ENCODE measurements at regions not wholly inside any gene's neighbourhood (a gene's known extent, or its start where the extent isn't known, plus 50 kb on each side); places are given as distances from the start of the nearest gene placed in this dataset.

DNA sequence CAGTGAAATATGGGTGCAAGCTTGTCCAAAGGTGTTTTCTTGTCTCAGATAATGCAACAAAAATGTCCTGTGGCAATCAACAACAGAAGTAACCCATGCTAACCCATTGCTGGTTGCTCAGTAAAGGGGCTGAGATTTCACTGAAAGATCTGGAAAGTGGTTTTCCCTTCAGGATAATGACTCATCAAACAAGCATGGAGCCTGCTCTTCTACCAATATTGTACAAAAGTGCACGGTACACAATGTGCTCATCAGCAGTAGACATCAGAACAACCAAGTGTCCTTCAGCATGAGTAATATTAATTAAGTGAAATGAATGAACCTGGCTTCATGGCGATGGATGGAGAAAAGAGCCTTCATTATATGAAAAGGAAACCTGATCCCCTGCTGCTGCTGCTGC is 287.1 kb upstream of the NEBL start (continued):
- TF ChIP-seq, protein P1, sequence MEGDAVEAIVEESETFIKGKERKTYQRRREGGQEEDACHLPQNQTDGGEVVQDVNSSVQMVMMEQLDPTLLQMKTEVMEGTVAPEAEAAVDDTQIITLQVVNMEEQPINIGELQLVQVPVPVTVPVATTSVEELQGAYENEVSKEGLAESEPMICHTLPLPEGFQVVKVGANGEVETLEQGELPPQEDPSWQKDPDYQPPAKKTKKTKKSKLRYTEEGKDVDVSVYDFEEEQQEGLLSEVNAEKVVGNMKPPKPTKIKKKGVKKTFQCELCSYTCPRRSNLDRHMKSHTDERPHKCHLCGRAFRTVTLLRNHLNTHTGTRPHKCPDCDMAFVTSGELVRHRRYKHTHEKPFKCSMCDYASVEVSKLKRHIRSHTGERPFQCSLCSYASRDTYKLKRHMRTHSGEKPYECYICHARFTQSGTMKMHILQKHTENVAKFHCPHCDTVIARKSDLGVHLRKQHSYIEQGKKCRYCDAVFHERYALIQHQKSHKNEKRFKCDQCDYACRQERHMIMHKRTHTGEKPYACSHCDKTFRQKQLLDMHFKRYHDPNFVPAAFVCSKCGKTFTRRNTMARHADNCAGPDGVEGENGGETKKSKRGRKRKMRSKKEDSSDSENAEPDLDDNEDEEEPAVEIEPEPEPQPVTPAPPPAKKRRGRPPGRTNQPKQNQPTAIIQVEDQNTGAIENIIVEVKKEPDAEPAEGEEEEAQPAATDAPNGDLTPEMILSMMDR (IDR thresholded peaks at IDR 0.05; ENCODE audit: control extremely low read depth in 1 of 3, insufficient read depth in 1 of 3, low read depth in 1 of 3, low read length in 3 of 3) = no peak
- TF ChIP-seq JUND (IDR thresholded peaks at IDR 0.05; ENCODE audit: low read length) = no peak
- TF ChIP-seq TEAD4 (IDR thresholded peaks at IDR 0.05; ENCODE audit: low read depth, low read length) = no peak
- no peak for TF ChIP-seq PHF8 (conservative IDR thresholded peaks at IDR 0.05; ENCODE audit: low read depth, low read length)
- TF ChIP-seq SAP30 (IDR thresholded peaks at IDR 0.05; ENCODE audit: insufficient read depth, insufficient replicate concordance, low read length) = no peak
- no peak for TF ChIP-seq SP1 (IDR thresholded peaks at IDR 0.05; ENCODE audit: low read depth, low read length)
